ENCODE measurements at regions not wholly inside any gene's neighbourhood (a gene's known extent, or its start where the extent isn't known, plus 50 kb on each side); places are given as distances from the start of the nearest gene placed in this dataset.

DNA sequence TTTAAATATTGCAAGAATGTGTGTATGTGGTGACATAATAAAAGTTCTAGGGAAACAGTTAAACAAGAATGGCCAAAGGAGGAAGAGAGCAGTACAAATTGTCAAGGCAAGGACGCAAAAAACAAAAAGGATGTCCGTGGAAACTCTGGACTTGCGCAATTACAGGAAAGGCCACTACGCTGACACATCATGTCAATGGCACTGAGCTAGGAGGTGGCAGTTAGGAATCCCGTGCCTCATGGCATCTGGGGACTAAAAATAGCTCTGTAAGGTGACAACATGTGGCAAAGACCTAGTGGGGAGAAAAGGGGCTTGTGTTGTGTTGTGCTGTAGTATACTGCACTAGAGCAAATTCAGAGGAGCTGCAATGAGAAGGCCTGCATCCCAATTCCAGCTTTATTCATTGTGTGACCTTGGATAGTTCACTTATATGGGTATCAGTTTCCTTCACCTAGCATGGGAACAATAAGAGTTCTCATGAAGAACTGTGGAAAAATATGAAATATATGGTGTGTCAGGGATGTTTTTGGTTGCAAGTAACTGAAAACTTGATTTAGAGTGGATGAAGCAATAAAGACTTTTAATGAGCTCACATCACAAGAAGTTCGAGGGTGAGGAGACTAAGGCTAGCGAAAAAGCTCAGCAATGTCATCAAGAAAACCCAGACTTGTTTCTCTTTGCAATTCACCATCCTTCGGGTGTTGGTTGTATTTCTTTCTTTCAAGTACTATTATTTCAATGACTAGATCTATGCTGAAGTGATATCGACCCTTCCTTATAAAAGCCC, 124.1 kb upstream of the STC2 start:
- Histone ChIP-seq H3K9me3 (ENCODE audit: control insufficient read depth, insufficient read depth, low read length) (no peaks in the 10 kb centered on the region), H3K27ac (ENCODE audit: low read depth, low read length) (peak overlapping the region; percentile 98), H3K4me3 (ENCODE audit: low read depth, low read length) (no peak overlapping the region), H3K27me3 (ENCODE audit: control insufficient read depth, insufficient read depth, low read length) (no peaks in the 10 kb centered on the region)
- ChIA-PET CTCF (interaction anchor here (0.8 to 2.0 kb wide), 5 partner anchors 12 to 163 kb away, joined by 3 to 8 read pairs (median 5); no protein-coding TSS in a partner anchor), POLR2A (interaction anchor here (0.9 to 1.5 kb wide), 2 partner anchors 23 to 40 kb away, joined by 3 read pairs; no protein-coding TSS in a partner anchor)
- TF ChIP-seq, protein P1, sequence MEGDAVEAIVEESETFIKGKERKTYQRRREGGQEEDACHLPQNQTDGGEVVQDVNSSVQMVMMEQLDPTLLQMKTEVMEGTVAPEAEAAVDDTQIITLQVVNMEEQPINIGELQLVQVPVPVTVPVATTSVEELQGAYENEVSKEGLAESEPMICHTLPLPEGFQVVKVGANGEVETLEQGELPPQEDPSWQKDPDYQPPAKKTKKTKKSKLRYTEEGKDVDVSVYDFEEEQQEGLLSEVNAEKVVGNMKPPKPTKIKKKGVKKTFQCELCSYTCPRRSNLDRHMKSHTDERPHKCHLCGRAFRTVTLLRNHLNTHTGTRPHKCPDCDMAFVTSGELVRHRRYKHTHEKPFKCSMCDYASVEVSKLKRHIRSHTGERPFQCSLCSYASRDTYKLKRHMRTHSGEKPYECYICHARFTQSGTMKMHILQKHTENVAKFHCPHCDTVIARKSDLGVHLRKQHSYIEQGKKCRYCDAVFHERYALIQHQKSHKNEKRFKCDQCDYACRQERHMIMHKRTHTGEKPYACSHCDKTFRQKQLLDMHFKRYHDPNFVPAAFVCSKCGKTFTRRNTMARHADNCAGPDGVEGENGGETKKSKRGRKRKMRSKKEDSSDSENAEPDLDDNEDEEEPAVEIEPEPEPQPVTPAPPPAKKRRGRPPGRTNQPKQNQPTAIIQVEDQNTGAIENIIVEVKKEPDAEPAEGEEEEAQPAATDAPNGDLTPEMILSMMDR (IDR thresholded peaks at IDR 0.05; ENCODE audit: low read depth, low read length), result no peak
- DNase-seq (ENCODE audit: low read depth, low spot score), result no peak

DNA sequence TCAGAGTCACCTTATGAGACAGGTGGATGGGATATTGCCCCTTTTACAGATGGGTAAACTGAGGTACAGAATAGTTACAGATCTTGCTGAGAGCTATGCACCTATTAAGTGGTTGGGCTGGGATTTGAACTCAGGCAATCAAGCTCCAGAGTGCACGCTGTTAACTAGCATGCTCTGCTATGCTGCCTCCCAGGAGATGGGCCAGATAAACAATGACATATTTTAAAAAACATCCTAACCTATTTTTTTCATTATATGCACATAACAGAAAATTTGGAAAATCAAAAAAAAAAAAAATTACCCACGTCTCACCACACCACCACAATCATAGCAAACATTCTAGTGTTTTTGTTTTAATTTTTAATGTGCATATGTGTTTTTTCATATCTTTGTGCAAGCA, 123.4 kb upstream of the STC2 start:
- POLR2A ChIA-PET, result interaction anchor here (1.5 kb wide), 1 partner anchor 23 kb away, joined by 3 read pairs; no protein-coding TSS in a partner anchor
- Histone ChIP-seq H3K4me3 (ENCODE audit: low read depth, low read length) (no peak overlapping the region), H3K9me3 (ENCODE audit: control insufficient read depth, insufficient read depth, low read length) (no peaks in the 10 kb centered on the region), H3K27ac (ENCODE audit: low read depth, low read length) (no peak overlapping the region), H3K27me3 (ENCODE audit: control insufficient read depth, insufficient read depth, low read length) (no peaks in the 10 kb centered on the region)
- DNase-seq (ENCODE audit: low read depth, low spot score), result no peak
- TF ChIP-seq, protein P1 (IDR thresholded peaks at IDR 0.05; ENCODE audit: low read depth, low read length), result no peak
- CTCF ChIA-PET, result interaction anchor here (0.9 to 2.0 kb wide), 4 partner anchors 9 to 164 kb away, joined by 3 to 8 read pairs (median 3); no protein-coding TSS in a partner anchor

DNA sequence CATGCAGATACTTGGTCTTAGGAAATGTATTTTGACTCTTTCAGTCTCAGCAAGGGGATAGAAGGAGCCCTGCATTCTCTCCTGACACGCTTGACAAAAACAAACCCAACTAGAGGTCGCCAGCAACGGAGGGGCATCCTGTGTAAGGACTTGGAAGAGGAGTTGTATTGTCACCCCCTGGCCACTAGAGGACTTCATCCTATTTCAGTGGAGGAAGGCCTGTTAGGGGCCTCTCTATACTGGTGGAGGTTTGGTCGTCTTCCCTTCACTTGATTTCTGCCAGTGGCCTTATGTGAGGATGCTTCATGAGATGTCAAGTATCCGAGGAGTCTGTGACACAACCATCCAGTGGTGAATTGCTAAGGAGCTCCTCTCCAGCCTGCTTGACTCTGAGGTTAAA, 122.8 kb upstream of the STC2 start:
- Histone ChIP-seq H3K9me3 (ENCODE audit: control insufficient read depth, insufficient read depth, low read length) (no peaks in the 10 kb centered on the region), H3K27me3 (ENCODE audit: control insufficient read depth, insufficient read depth, low read length) (no peaks in the 10 kb centered on the region), H3K4me3 (ENCODE audit: low read depth, low read length) (no peak overlapping the region), H3K27ac (ENCODE audit: low read depth, low read length) (no peak overlapping the region)
- POLR2A ChIA-PET, result interaction anchor here (1.5 kb wide), 1 partner anchor 24 kb away, joined by 3 read pairs; no protein-coding TSS in a partner anchor
- DNase-seq (ENCODE audit: low read depth, low spot score), result no peak
- TF ChIP-seq, protein P1 (IDR thresholded peaks at IDR 0.05; ENCODE audit: low read depth, low read length), result peak; percentile 30; the same call in 1 of the 2 replicates
- CTCF ChIA-PET, result interaction anchor here (0.9 to 2.0 kb wide), 5 partner anchors 9 to 165 kb away, joined by 3 to 8 read pairs (median 3); no protein-coding TSS in a partner anchor

DNA sequence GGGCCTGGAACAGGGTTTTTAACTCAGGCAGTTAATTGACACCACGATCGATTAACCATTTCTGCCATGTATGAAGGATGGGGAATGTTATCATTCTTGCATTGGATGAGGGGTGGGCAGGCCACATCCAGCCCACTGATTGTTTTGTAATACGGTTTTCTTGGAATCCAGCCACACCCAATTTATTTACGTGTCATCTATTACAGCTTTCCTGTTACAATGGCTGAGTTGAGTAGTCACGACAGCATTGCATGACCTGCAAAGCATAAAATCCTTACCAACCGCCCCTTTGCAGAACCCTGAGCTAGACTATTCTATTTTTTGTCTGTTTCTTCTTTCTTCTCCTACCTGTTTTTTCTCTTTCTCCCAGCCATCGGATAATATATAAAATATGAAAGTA, 122.0 kb upstream of the STC2 start:
- POLR2A ChIA-PET, result no interaction called here
- no peak for DNase-seq (ENCODE audit: low read depth, low spot score)
- TF ChIP-seq, protein P1 (IDR thresholded peaks at IDR 0.05; ENCODE audit: low read depth, low read length), result no peak

DNA sequence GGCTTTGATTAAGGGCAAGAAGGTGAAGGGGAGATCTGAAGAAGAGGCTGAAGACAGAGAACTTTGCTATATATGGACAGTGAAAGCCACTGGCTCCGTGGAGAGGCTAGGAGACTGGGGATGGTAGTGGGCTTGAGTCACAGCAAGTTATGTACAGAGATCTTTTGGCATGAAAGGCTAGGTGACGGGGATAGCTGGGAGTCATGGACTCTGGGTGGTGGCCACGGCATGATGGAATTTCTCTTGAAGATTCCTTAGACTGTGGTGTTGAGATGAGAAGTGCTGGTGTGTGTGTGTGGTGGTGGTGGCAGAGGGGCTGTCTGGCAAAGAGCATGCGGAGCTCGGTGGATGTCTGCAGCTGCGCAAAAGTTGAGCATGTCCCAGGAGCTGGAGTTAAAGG, 120.6 kb upstream of the STC2 start:
- TF ChIP-seq, protein P1 (IDR thresholded peaks at IDR 0.05; ENCODE audit: low read depth, low read length), result no peak
- CTCF ChIA-PET, result no interaction called here
- Histone ChIP-seq H3K27me3 (ENCODE audit: control insufficient read depth, insufficient read depth, low read length) (no peaks in the 10 kb centered on the region), H3K9me3 (ENCODE audit: control insufficient read depth, insufficient read depth, low read length) (no peaks in the 10 kb centered on the region), H3K27ac (ENCODE audit: low read depth, low read length) (no peak overlapping the region), H3K4me3 (ENCODE audit: low read depth, low read length) (no peak overlapping the region)
- DNase-seq (ENCODE audit: low read depth, low spot score), result no peak
- POLR2A ChIA-PET, result no interaction called here

More for the DNA sequence above, 122.0 kb upstream of the STC2 start:
- Histone ChIP-seq H3K27me3 (ENCODE audit: control insufficient read depth, insufficient read depth, low read length) (no peaks in the 10 kb centered on the region), H3K27ac (ENCODE audit: low read depth, low read length) (no peak overlapping the region), H3K4me3 (ENCODE audit: low read depth, low read length) (no peak overlapping the region), H3K9me3 (ENCODE audit: control insufficient read depth, insufficient read depth, low read length) (no peaks in the 10 kb centered on the region)
- CTCF ChIA-PET, result interaction anchor here (0.6 to 1.0 kb wide), 2 partner anchors 23 to 122 kb away, joined by 3 read pairs; no protein-coding TSS in a partner anchor
